ENCODE measurements at regions not wholly inside any gene's neighbourhood (a gene's known extent, or its start where the extent isn't known, plus 50 kb on each side); places are given as distances from the start of the nearest gene placed in this dataset.

GRCh38 chr1:54486907-54487306 lies 61.1 kb upstream of the ACOT11 start:
- TF ChIP-seq CTCF (conservative IDR thresholded peaks at IDR 0.05): no peak
- TF ChIP-seq ZFX (IDR thresholded peaks at IDR 0.05): no peak
